Left ventricle myocardium inferior (tissue), 1 donor: ENCODE measurements at regions not wholly inside any gene's neighbourhood (a gene's known extent, or its start where the extent isn't known, plus 50 kb on each side); places are given as distances from the start of the nearest gene placed in this dataset.

Experiments
- DNase-seq: peaks from one replicate; pipeline ENCODE4 v3.0.0-alpha.2; 2020
- H3K27ac ChIP-seq: fragments of 200-600 bp; replicated peaks from 2 replicates; pipeline ENCODE4 v1.8.0; 2021
- H3K27me3 ChIP-seq: fragments of 200-600 bp; 2 replicates; pipeline ENCODE4 v1.8.0; 2021; ENCODE audit warnings: low read depth
- H3K36me3 ChIP-seq: fragments of 200-600 bp; 2 replicates; pipeline ENCODE4 v1.8.0; 2021
- H3K4me1 ChIP-seq: fragments of 200-600 bp; 2 replicates; pipeline ENCODE4 v1.8.0; 2021
- H3K4me3 ChIP-seq: fragments of 200-600 bp; 2 replicates; pipeline ENCODE4 v1.8.0; 2021; ENCODE audit warnings: mild to moderate bottlenecking, moderate library complexity
- H3K9me3 ChIP-seq: fragments of 200-600 bp; replicated peaks from 2 replicates; pipeline ENCODE4 v1.8.0; 2021
- CTCF ChIP-seq: fragments of 200-600 bp; IDR thresholded peaks from 2 replicates; pipeline ENCODE4 v1.8.0; 2021; ENCODE audit warnings: antibody characterized with exemption, mild to moderate bottlenecking, borderline replicate concordance
- intact Hi-C: fragments of 100-400 bp; cut with micrococcal nuclease; formaldehyde crosslinking; loops from one replicate; pipeline ENCODE4 v1.11.0; 2022
- donor health status: DM: no; HTN: yes; CAD: no; lungs with severe emphysema.

- no peak overlapping the region for H3K4me3 ChIP-seq
- DNase-seq = no peak
- TF ChIP-seq CTCF = no peak
- H3K36me3 ChIP-seq = no peaks in the 10 kb centered on the region
- H3K27ac ChIP-seq = no peak overlapping the region
- intact Hi-C loops = no loop called here
- no peaks in the 10 kb centered on the region for H3K27me3 ChIP-seq
- H3K9me3 ChIP-seq = peaks cover 10% of the 10 kb centered on the region
- H3K4me1 ChIP-seq = no peaks in the 10 kb centered on the region
These were observed 596.6 kb upstream of the CDH5 start for GRCh38 chr16:65769776-65770438.

DNA sequence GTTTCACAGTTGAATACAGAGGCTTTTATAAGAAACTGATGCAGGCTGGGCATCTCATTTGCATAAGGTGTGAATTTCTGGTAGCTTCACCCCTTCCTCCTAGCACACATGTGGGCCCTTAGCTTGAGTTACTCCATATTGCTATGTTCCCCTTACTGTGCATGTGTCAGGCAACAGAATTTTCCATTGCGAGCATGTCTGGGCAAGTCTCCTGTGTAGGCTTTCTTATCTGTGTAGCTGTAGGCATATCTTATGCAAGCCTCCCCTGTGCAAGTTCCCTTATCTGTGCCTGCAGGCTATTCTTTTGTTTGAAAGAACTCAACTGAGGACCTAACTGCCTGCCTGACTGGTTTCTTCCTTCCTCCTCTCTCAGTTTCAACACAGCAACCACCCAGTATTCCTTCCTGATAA lies 597.4 kb upstream of the CDH5 start:
- no peak for DNase-seq
- intact Hi-C loops = no loop called here
- H3K27ac ChIP-seq = no peak overlapping the region
- TF ChIP-seq CTCF = no peak
- no peaks in the 10 kb centered on the region for H3K36me3 ChIP-seq
- H3K4me1 ChIP-seq = no peaks in the 10 kb centered on the region
- H3K27me3 ChIP-seq = no peaks in the 10 kb centered on the region
- no peak overlapping the region for H3K4me3 ChIP-seq
- H3K9me3 ChIP-seq = peaks cover 10% of the 10 kb centered on the region

DNA sequence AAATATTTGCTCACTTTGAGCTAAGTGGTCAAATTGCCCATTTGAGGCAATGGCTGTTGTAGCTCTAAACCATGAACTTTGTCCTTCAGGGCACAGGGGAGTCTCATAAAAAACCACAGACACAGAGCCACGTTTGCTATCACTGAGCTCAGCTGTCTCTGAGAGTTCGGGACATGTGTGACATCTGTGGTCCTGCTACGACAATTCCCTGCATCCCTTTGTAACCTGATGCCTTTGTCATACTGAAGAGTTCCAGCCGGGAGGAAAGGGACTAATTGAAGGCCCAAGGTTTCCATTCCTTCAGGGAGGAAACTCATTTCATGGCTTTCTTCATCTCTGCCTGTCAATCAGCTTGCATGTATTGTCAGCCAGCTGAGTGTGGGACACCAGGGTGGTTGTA lies 599.4 kb upstream of the CDH5 start:
- no peak overlapping the region for H3K27ac ChIP-seq
- no peak overlapping the region for H3K4me3 ChIP-seq
- no peak for TF ChIP-seq CTCF
- H3K4me1 ChIP-seq = no peaks in the 10 kb centered on the region
- no peak for DNase-seq
- H3K36me3 ChIP-seq = no peaks in the 10 kb centered on the region
- intact Hi-C loops = no loop called here
- peaks cover 10% of the 10 kb centered on the region for H3K9me3 ChIP-seq
- no peaks in the 10 kb centered on the region for H3K27me3 ChIP-seq

DNA sequence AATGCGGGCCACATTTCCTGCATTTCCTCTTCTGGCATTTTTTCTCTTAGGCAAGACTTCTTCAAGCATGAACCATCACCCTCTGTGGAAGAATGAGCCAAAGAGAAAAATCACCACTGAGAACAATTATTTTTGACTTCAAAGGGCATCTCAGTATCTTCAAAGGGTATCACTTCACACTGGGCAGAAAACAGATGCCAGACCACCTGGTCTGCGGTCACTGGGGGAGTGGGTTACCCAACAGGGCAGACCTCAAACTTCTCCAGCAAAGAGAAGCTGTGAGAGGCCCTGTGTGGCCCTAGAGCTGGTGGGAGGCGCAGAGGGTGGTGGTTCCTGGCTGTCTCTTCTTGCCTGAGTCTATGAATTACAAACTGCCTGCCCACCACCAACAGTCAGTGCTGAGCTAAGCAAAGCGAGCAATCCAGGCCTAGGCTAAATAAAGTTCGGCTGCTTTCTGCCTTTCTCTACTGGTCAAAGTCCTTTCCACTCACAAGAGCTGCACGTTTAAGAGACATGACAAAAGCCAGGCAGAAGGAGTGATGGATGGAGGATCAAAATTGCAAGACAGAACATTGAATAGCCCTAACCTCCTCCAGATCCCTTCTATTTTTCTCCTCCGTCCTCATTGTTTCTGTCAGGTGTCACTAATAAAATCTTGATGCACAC lies 602.7 kb upstream of the CDH5 start:
- no peak for DNase-seq
- no peaks in the 10 kb centered on the region for H3K36me3 ChIP-seq
- no peak overlapping the region for H3K4me3 ChIP-seq
- H3K27ac ChIP-seq = no peak overlapping the region
- no peaks in the 10 kb centered on the region for H3K9me3 ChIP-seq
- intact Hi-C loops = no loop called here
- TF ChIP-seq CTCF = no peak
- H3K4me1 ChIP-seq = no peaks in the 10 kb centered on the region
- no peaks in the 10 kb centered on the region for H3K27me3 ChIP-seq

GRCh38 chr16:65760874-65761273 lies 605.6 kb upstream of the CDH5 start:
- no peak for DNase-seq
- Histone ChIP-seq H3K4me3 (no peak overlapping the region), H3K27me3 (no peaks in the 10 kb centered on the region), H3K36me3 (no peaks in the 10 kb centered on the region), H3K4me1 (no peaks in the 10 kb centered on the region), H3K9me3 (no peaks in the 10 kb centered on the region), H3K27ac (no peak overlapping the region)
- intact Hi-C loops = no loop called here
- no peak for TF ChIP-seq CTCF
